ENCODE measurements at regions not wholly inside any gene's neighbourhood (a gene's known extent, or its start where the extent isn't known, plus 50 kb on each side); places are given as distances from the start of the nearest gene placed in this dataset.

DNA sequence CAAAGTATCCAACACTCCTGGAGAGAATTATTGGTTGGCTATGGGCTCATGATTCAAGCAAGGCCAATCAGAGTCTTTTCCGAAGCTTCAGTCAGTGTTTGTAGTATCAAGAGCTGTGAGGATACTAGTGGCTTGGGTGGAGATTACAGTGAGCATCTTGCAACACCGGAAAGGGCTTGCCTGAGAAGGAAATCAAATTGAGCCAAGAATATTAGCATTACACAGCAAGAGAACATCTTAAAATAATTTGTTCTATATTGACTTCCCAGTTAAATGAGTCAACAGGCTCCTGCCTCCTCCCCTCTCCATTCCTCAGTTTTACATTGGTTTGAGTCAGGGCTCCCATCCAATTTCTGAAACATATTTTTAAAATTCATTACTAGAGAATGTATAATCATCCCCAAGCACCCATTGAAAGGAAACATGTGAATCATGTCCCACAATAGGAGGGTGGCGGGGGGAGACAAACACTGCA lies 127.4 kb downstream of the ELAPOR2 start:
- FAIRE-seq (no peak), DNase-seq (ENCODE audit: low read depth, low spot score) (no peak), ATAC-seq (peak; percentile 34; the same call in 1 of the 3 replicates)
- CTCF ChIA-PET, result interaction anchor here (0.8 to 4.4 kb wide), 3 partner anchors 27 to 304 kb away, joined by 5 to 17 read pairs (median 5); no protein-coding TSS in a partner anchor
- no peak overlapping the region for H3K27ac ChIP-seq (ENCODE audit: control insufficient read depth, insufficient read depth)
- H3K36me3 ChIP-seq (ENCODE audit: control insufficient read depth in 2 of 2, insufficient read depth in 2 of 2, low read length in 1 of 2), result no peaks in the 10 kb centered on the region
- no peak overlapping the region for H3K4me2 ChIP-seq (ENCODE audit: control insufficient read depth, insufficient read depth)
- in situ Hi-C loops (cut with MboI) (loop anchor here (5.0 to 25.0 kb wide), 2 partner anchors 305 to 480 kb away; no protein-coding TSS in a partner anchor), intact Hi-C loops (cut with micrococcal nuclease; ENCODE audit: unreplicated experiment) (no loop called here)
- no peaks in the 10 kb centered on the region for H3K27me3 ChIP-seq (replicated peaks in 1 of 2; ENCODE audit: control insufficient read depth in 2 of 2, insufficient read depth in 2 of 2, low read length in 1 of 2)
- 83% methylated on average over 3 of the region's 3 CpGs for WGBS (ENCODE audit: insufficient coverage, insufficient replicate concordance, low lambda C conversion rate, missing lambda C conversion rate)
- no peak overlapping the region for H3K4me3 ChIP-seq
- no peak overlapping the region for H3K9ac ChIP-seq (ENCODE audit: control insufficient read depth, insufficient read depth, low read length)
- BruUV-seq (replicated peaks), result no TSS peak
- H3K4me1 ChIP-seq (ENCODE audit: control insufficient read depth, insufficient read depth, low read length), result peaks cover 10% of the 10 kb centered on the region
- peaks cover 2% of the 10 kb centered on the region; the same call in 2 of the 3 replicates for H3K9me3 ChIP-seq (replicated peaks; ENCODE audit: control insufficient read depth, insufficient read depth, low read length)
- no peaks in the 10 kb centered on the region for H4K20me1 ChIP-seq (ENCODE audit: control insufficient read depth, insufficient read depth)
- TF ChIP-seq NFYB (IDR thresholded peaks at IDR 0.05; ENCODE audit: insufficient read depth, low read depth, low read length) (0 out of 2 replicates have a peak, but pooled peaks have one; percentile 27), SMARCA5 (IDR thresholded peaks at IDR 0.05) (no peak)
- SMC1A ChIA-PET (ENCODE audit: uncharacterized antibody, unreplicated experiment), result interaction anchor here (0.8 kb wide), 1 partner anchor 304 kb away, joined by 3 read pairs; no protein-coding TSS in a partner anchor
- no peaks in the 10 kb centered on the region for H3K79me2 ChIP-seq (ENCODE audit: control insufficient read depth, insufficient read depth, low read length)
- no peak overlapping the region for H2AFZ ChIP-seq (ENCODE audit: control insufficient read depth, low read depth, low read length)
- POLR2A ChIA-PET, result no interaction called here
- RAD21 ChIA-PET (ENCODE audit: unreplicated experiment), result no interaction called here

DNA sequence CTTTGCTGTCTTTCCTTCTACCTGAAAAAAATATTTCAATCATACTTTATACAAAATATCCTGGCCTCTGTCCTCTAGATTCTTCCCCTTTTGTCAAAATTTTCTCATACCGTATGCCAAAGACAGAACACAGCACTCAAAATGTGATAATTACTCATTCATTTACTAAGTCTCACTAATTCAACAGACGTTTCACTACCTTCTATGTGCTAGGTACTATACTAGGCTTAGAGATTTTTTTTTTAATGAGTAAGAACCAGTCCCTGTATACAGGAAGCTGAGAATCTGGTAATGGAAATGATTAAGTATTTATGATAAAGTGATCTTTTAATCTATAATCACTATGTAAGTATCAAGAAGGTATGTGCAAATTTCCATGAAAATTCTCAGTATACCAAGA lies 128.0 kb downstream of the ELAPOR2 start:
- BruUV-seq (replicated peaks), result no TSS peak
- peaks cover 2% of the 10 kb centered on the region; the same call in 2 of the 3 replicates for H3K9me3 ChIP-seq (replicated peaks; ENCODE audit: control insufficient read depth, insufficient read depth, low read length)
- 0% methylated on average over 2 of the region's 2 CpGs for whole genome bisulfite sequencing (ENCODE audit: insufficient coverage, insufficient replicate concordance, low lambda C conversion rate, missing lambda C conversion rate)
- H3K36me3 ChIP-seq (ENCODE audit: control insufficient read depth in 2 of 2, insufficient read depth in 2 of 2, low read length in 1 of 2), result no peaks in the 10 kb centered on the region
- DNase-seq (ENCODE audit: low read depth, low spot score), result no peak
- no peak overlapping the region for H3K4me3 ChIP-seq
- no peaks in the 10 kb centered on the region for H3K79me2 ChIP-seq (ENCODE audit: control insufficient read depth, insufficient read depth, low read length)
- peak; percentile 36; the same call in 1 of the 3 replicates for ATAC-seq
- TF ChIP-seq SIN3A (IDR thresholded peaks at IDR 0.05; ENCODE audit: low read depth, low read length) (no peak), FOXK2 (IDR thresholded peaks at IDR 0.05) (no peak), BMI1 (IDR thresholded peaks at IDR 0.05; ENCODE audit: borderline replicate concordance) (no peak), ZZZ3 (IDR thresholded peaks at IDR 0.05; ENCODE audit: control insufficient read depth, insufficient read length, low read depth) (no peak), SRF (IDR thresholded peaks at IDR 0.05; ENCODE audit: low read depth in 2 of 2, low read length in 2 of 2) (no peak)
- TF ChIP-seq, protein P1, sequence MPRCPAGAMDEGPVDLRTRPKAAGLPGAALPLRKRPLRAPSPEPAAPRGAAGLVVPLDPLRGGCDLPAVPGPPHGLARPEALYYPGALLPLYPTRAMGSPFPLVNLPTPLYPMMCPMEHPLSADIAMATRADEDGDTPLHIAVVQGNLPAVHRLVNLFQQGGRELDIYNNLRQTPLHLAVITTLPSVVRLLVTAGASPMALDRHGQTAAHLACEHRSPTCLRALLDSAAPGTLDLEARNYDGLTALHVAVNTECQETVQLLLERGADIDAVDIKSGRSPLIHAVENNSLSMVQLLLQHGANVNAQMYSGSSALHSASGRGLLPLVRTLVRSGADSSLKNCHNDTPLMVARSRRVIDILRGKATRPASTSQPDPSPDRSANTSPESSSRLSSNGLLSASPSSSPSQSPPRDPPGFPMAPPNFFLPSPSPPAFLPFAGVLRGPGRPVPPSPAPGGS (IDR thresholded peaks at IDR 0.05; ENCODE audit: borderline replicate concordance, insufficient read depth, low read depth, low read length, poor library complexity, severe bottlenecking), result peak; percentile 11
- CTCF ChIA-PET, result interaction anchor here (0.9 to 4.4 kb wide), 3 partner anchors 20 to 225 kb away, joined by 3 to 17 read pairs (median 4); no protein-coding TSS in a partner anchor
- FAIRE-seq, result no peak
- in situ Hi-C loops (cut with MboI) (loop anchor here (5.0 to 25.0 kb wide), 2 partner anchors 306 to 481 kb away; no protein-coding TSS in a partner anchor), intact Hi-C loops (cut with micrococcal nuclease; ENCODE audit: unreplicated experiment) (no loop called here)
- H3K4me1 ChIP-seq (ENCODE audit: control insufficient read depth, insufficient read depth, low read length), result peaks cover 10% of the 10 kb centered on the region
- SMC1A ChIA-PET (ENCODE audit: uncharacterized antibody, unreplicated experiment), result interaction anchor here (1.6 to 1.9 kb wide), 2 partner anchors 11 to 217 kb away, joined by 5 to 9 read pairs; no protein-coding TSS in a partner anchor
- no peaks in the 10 kb centered on the region for H3K27me3 ChIP-seq (replicated peaks in 1 of 2; ENCODE audit: control insufficient read depth in 2 of 2, insufficient read depth in 2 of 2, low read length in 1 of 2)
- RAD21 ChIA-PET (ENCODE audit: unreplicated experiment), result no interaction called here
- H2AFZ ChIP-seq (ENCODE audit: control insufficient read depth, low read depth, low read length), result no peak overlapping the region
- no peak overlapping the region for H3K9ac ChIP-seq (ENCODE audit: control insufficient read depth, insufficient read depth, low read length)
- no peaks in the 10 kb centered on the region for H4K20me1 ChIP-seq (ENCODE audit: control insufficient read depth, insufficient read depth)
- H3K4me2 ChIP-seq (ENCODE audit: control insufficient read depth, insufficient read depth), result no peak overlapping the region
- H3K27ac ChIP-seq (ENCODE audit: control insufficient read depth, insufficient read depth), result no peak overlapping the region
- POLR2A ChIA-PET, result no interaction called here
